GM21529 (cell line): ENCODE measurements at regions not wholly inside any gene's neighbourhood (a gene's known extent, or its start where the extent isn't known, plus 50 kb on each side); places are given as distances from the start of the nearest gene placed in this dataset.

Experiments used
- ATAC-seq: cut with Tn5 transposase; IDR thresholded peaks from one replicate; pipeline ENCODE4 v1.9.1; 2021; ENCODE audit not compliant: unreplicated experiment

GRCh38 chr11:112457532-112457931, 196.9 kb upstream of the PLET1 start:
- no peak for ATAC-seq

DNA sequence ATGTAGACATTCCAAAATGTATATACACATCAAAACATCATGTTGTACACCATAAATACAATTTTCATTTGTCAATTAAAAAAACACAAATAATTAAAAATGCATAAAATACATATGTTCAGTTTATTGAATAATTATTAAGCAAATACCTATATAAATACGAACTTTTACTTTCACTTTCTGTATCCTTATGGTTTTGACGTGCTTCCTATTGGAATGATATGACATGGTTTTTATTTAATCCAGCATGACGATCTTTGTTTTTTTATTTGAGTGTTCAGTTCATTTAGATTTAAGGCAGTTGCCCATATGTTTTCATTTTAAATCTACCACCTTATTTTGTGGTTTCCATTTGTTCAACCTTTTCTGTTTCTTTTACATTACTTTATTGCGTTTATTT, 198.3 kb upstream of the PLET1 start:
- no peak for ATAC-seq

DNA sequence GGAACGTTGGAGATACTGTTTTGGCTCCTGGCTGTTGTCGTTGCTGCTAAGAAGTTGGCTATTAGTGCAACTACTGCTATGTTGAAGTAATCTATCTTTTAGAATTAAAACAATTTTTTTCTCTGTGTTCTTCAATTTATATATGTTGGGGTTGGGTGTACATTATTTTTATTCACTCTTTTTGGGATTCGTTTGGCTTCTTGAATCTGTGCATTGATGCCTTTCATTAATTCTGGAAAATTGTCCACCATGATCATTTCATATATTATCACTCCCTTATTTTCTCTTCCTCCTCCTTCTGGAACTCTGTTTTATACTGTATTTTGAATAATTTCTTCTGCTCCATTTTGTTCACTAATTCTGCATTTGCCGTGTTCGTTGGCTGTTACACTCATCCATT, 199.5 kb upstream of the PLET1 start:
- ATAC-seq: no peak

GRCh38 chr11:112464949-112465348, 204.3 kb upstream of the PLET1 start:
- ATAC-seq: no peak

- no peak for ATAC-seq
These were observed 204.9 kb upstream of the PLET1 start for GRCh38 chr11:112465433-112466024.

- ATAC-seq: no peak
These were observed 207.1 kb upstream of the PLET1 start for GRCh38 chr11:112467721-112468120.

GRCh38 chr11:112469376-112469775, 208.7 kb upstream of the PLET1 start:
- no peak for ATAC-seq

GRCh38 chr11:112470355-112470754, 209.7 kb upstream of the PLET1 start:
- ATAC-seq: no peak

- no peak for ATAC-seq
These were observed 211.1 kb upstream of the PLET1 start for GRCh38 chr11:112471731-112472130.

- ATAC-seq: no peak
These were observed 216.5 kb upstream of the PLET1 start for GRCh38 chr11:112477152-112477551.

- no peak for ATAC-seq
These were observed 217.1 kb upstream of the PLET1 start for GRCh38 chr11:112477581-112478317.

GRCh38 chr11:112478806-112479205, 218.1 kb upstream of the PLET1 start:
- ATAC-seq: no peak

DNA sequence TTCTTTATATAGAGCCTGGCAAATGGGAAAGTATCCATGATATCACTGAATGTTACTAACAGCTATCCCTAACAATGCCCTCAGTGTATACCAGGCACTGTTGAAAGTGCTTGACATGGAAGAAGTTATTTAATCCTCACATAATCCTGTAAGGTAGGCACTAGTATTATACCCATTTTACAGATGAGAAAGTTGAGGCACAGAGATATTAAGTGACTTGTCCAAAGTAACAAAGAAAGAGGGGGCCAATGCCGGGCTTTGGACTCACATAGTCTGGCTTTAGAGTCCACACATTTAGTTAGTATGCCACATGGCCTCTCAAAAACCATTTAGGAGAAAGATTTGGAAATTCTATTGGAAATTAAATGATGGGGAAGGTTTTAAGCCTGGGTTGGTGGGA, 220.8 kb upstream of the PLET1 start:
- ATAC-seq: no peak

DNA sequence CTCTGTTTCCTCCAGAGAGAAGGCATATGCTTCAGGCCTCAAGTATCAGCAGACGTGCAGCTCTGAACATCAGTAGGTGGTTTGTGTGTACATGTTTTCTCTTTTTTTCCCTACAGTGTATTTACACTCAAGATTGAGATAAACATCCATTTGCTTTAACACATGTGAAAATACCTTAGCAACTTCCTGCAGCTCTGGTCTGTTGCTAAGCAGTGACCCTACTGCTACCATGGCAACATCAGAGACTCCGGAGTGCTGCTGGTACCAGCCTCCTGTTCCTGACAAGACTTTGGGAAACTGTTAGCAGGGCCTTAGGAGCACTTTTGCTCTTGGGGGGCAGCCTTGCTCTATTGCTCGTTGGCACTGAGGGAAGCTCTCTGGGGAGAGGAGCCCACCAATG, 221.2 kb upstream of the PLET1 start:
- no peak for ATAC-seq

GRCh38 chr11:112485280-112485679, 224.6 kb upstream of the PLET1 start:
- ATAC-seq: no peak

- ATAC-seq: no peak
These were observed 237.2 kb upstream of the PLET1 start for GRCh38 chr11:112497826-112498225.

DNA sequence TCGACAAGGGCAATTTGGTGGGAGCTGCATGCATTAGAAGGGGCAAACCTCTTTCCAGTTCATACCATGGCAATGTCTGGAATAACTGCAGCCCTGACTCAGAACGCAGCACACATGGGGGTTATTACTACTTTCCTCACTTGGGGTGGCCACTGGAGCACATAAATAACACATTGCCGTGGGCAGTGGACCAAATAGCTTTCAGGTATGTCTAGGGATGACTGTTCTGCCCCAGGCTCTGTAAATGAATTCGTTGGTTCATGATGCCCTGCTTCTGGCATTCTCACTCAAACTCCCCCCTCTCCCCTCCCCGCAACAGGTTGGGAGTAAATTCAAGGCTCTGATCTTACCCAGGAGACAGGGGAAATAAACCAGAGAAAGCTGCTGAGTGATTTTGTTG, 238.0 kb upstream of the PLET1 start:
- no peak for ATAC-seq

- no peak for ATAC-seq
These were observed 238.7 kb upstream of the PLET1 start for GRCh38 chr11:112499153-112499880.

GRCh38 chr11:112499881-112500204, 239.2 kb upstream of the PLET1 start:
- ATAC-seq: no peak

DNA sequence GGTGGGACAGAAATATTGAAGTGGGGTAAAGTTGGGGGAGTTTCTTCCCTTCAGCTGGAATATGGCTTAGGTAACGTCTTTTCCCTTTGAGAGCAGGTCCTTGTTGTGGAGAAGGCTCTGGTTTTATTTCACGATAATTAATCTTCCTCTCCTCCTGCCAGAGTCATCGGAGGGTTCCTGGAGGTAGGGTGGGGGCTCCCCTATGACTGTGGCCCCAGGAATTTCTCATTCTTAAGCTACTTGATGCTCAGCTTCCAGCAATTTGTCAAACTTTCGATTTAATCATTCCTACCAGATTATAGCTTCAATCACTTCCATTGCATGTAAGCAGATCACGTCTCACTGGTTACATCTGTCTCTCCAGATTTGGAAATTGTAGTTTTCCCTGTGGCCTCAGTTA, 242.8 kb upstream of the PLET1 start:
- ATAC-seq: no peak

GRCh38 chr11:112504056-112504455, 243.4 kb upstream of the PLET1 start:
- no peak for ATAC-seq

DNA sequence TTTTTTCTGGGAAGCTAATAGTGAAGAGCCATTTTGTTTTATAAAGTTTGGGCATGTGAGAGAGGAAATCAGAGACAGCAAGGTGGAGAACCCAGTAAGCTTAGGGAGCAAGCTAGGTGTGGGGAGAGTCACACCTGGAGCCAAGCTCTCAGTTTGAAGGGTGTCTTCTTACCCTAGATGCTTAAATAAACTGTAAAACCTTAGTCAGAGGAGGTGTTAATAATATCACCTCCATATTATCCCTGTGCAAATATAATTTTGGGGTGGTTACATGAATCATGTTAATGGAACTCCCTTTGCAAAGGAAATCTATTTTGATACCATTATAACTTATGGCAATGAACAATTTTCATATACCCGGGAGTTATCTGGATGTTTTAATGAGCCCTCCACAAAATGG, 246.2 kb upstream of the PLET1 start:
- no peak for ATAC-seq
